SIG-M5 treated with dmso at 0.1 percent for 504 hours (cell line): ENCODE measurements at regions not wholly inside any gene's neighbourhood (a gene's known extent, or its start where the extent isn't known, plus 50 kb on each side); places are given as distances from the start of the nearest gene placed in this dataset.
"Not testable (repeated sequence)": the region's sequence is repeated elsewhere in the genome, so short reads cannot be mapped to it uniquely, and the experiment has no call there.

ENCODE experiments used
- DNase-seq: peaks from one replicate; lab custom pipeline; 2025; ENCODE audit not compliant: unreplicated experiment; lab: John Stamatoyannopoulos, UW

- not testable (repeated sequence) for DNase-seq
These were observed 185.9 kb upstream of the ZNF644 start for GRCh38 chr1:91207691-91208090.

- DNase-seq: not testable (repeated sequence)
These were observed 182.3 kb upstream of the ZNF644 start for GRCh38 chr1:91204150-91204549.

GRCh38 chr1:91201694-91202093 is 179.9 kb upstream of the ZNF644 start:
- DNase-seq: no peak

GRCh38 chr1:91201176-91201575 is 179.3 kb upstream of the ZNF644 start:
- DNase-seq: peak; percentile 5

GRCh38 chr1:91200675-91201074 is 178.8 kb upstream of the ZNF644 start:
- no peak for DNase-seq

- DNase-seq: no peak
These were observed 178.2 kb upstream of the ZNF644 start for GRCh38 chr1:91199988-91200387.

GRCh38 chr1:91190996-91191395 is 169.2 kb upstream of the ZNF644 start:
- no peak for DNase-seq

GRCh38 chr1:91189096-91189495 is 167.3 kb upstream of the ZNF644 start:
- DNase-seq: no peak

- DNase-seq: not testable (repeated sequence)
These were observed 161.0 kb upstream of the ZNF644 start for GRCh38 chr1:91182807-91183206.

- DNase-seq: no peak
These were observed 154.4 kb upstream of the ZNF644 start for GRCh38 chr1:91176250-91176649.

- no peak for DNase-seq
These were observed 152.9 kb upstream of the ZNF644 start for GRCh38 chr1:91174734-91175133.

- DNase-seq: no peak
These were observed 151.6 kb upstream of the ZNF644 start for GRCh38 chr1:91173346-91173890.

- DNase-seq: no peak
These were observed 150.7 kb upstream of the ZNF644 start for GRCh38 chr1:91172541-91172940.

- DNase-seq: no peak
These were observed 150.1 kb upstream of the ZNF644 start for GRCh38 chr1:91171898-91172297.

- no peak for DNase-seq
These were observed 148.7 kb upstream of the ZNF644 start for GRCh38 chr1:91170571-91170970.

GRCh38 chr1:91166106-91166712 is 144.4 kb upstream of the ZNF644 start:
- DNase-seq: peak; percentile 54

GRCh38 chr1:91165033-91165654 is 143.3 kb upstream of the ZNF644 start:
- peak; percentile 43 for DNase-seq

- no peak for DNase-seq
These were observed 140.8 kb upstream of the ZNF644 start for GRCh38 chr1:91162613-91163012.

GRCh38 chr1:91161749-91162148 is 139.9 kb upstream of the ZNF644 start:
- no peak for DNase-seq

- no peak for DNase-seq
These were observed 139.3 kb upstream of the ZNF644 start for GRCh38 chr1:91161166-91161565.

GRCh38 chr1:91160363-91161075 is 138.7 kb upstream of the ZNF644 start:
- DNase-seq: no peak

GRCh38 chr1:91153341-91153740 is 131.5 kb upstream of the ZNF644 start:
- no peak for DNase-seq
